ENCODE measurements at regions not wholly inside any gene's neighbourhood (a gene's known extent, or its start where the extent isn't known, plus 50 kb on each side); places are given as distances from the start of the nearest gene placed in this dataset.
A peak's percentile ranks its signal among the peaks of the same experiment; 100 is the strongest.

- ChIA-PET POLR2A (ENCODE audit: partially characterized antibody) (no interaction called here), CTCF (ENCODE audit: partially characterized antibody) (no interaction called here)
- Histone ChIP-seq H3K36me3 (ENCODE audit: insufficient read depth, low read length) (no peaks in the 10 kb centered on the region), H3K4me3 (ENCODE audit: low read length in 2 of 2) (no peak overlapping the region), H3K27me3 (ENCODE audit: insufficient read depth, low read length) (no peaks in the 10 kb centered on the region), H3K9me3 (ENCODE audit: control insufficient read depth in 1 of 2, low read length in 2 of 2) (no peaks in the 10 kb centered on the region), H3K4me1 (ENCODE audit: insufficient read depth, low read length) (no peaks in the 10 kb centered on the region), H3K27ac (ENCODE audit: low read depth, low read length) (no peak overlapping the region)
- Mint-ChIP-seq H3K4me3 (no peak overlapping the region), H3K36me3 (no peaks in the 10 kb centered on the region), H3K27me3 (no peaks in the 10 kb centered on the region), H3K4me1 (no peaks in the 10 kb centered on the region), H3K27ac (no peak overlapping the region), H3K9me3 (peaks cover 0 to 7% (median 2%) of the 10 kb centered on the region in 8 donors)
- no peak for DNase-seq
- intact Hi-C loops (cut with micrococcal nuclease) = no loop called here
Measured at GRCh38 chr2:4029081-4029480, 325.7 kb downstream of the DCDC2C start.

GRCh38 chr2:4039896-4040295 is 336.5 kb downstream of the DCDC2C start:
- Mint-ChIP-seq H3K36me3 (no peaks in the 10 kb centered on the region), H3K27me3 (peaks cover 0 to 3% of the 10 kb centered on the region in 2 donors), H3K9me3 (peaks cover 0 to 13% (median 6%) of the 10 kb centered on the region in 8 donors), H3K27ac (no peak overlapping the region), H3K4me1 (peaks cover 0 to 1% (median 0%) of the 10 kb centered on the region in 4 donors), H3K4me3 (no peak overlapping the region)
- Histone ChIP-seq H3K4me3 (ENCODE audit: low read length in 2 of 2) (no peak overlapping the region), H3K9me3 (ENCODE audit: control insufficient read depth in 1 of 2, low read length in 2 of 2) (no peaks in the 10 kb centered on the region), H3K36me3 (ENCODE audit: insufficient read depth, low read length) (no peaks in the 10 kb centered on the region), H3K27ac (ENCODE audit: low read depth, low read length) (no peak overlapping the region), H3K4me1 (ENCODE audit: insufficient read depth, low read length) (no peaks in the 10 kb centered on the region), H3K27me3 (ENCODE audit: insufficient read depth, low read length) (no peaks in the 10 kb centered on the region)
- no peak for DNase-seq
- POLR2A ChIA-PET (ENCODE audit: partially characterized antibody) = no interaction called here
- CTCF ChIA-PET (ENCODE audit: partially characterized antibody) = no interaction called here
- intact Hi-C loops (cut with micrococcal nuclease) = no loop called here

DNA sequence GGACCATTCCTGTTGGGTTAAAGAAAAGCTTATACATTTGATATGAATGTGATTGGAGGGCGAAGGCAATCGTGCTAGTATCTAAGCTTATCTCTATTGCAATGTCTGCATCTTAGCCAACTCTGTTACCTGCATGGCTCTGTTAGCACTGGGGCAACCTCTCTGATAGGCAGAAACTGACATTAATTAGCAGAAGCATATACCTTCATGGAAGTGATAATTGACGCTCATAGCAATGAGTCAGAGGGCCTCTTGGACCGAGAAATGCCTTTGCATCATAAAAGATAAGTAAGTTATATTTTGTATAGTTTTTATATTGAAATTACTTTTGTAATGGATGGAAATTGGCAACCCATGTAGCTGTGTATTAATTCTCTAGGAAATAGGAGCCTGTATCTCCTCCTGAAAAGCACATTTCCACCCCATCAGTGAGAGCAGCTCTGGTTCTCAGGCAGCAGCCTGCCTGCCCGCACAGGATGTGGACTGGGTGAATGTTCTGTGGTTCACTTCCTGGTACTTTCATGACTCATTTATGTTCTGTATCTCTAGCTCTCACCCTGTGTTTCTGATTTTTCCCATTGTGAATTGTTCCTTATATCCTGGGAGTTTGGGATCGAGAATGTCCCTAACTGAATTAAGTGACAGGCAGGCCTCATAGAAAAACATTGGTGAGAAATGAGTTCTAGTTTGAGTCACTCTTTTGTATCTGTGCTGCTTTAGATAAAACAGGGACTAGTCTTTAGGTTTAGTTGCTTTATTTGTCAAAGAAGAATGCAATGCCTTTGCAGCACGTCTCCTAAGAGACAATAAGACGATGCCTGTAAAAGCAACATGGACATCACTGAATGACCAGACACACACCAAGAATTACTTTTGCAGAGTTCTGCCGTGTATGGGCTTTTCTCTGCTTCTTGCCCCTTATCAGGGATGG is 344.9 kb downstream of the DCDC2C start:
- peak in 1 of 5 donors; percentile 3 for DNase-seq
- Histone ChIP-seq H3K27ac (ENCODE audit: low read depth, low read length) (no peak overlapping the region), H3K27me3 (ENCODE audit: insufficient read depth, low read length) (no peaks in the 10 kb centered on the region), H3K9me3 (ENCODE audit: control insufficient read depth in 1 of 2, low read length in 2 of 2) (no peaks in the 10 kb centered on the region), H3K4me3 (ENCODE audit: low read length in 2 of 2) (no peak overlapping the region), H3K36me3 (ENCODE audit: insufficient read depth, low read length) (no peaks in the 10 kb centered on the region), H3K4me1 (ENCODE audit: insufficient read depth, low read length) (no peaks in the 10 kb centered on the region)
- H3K4me3 Mint-ChIP-seq = no peak overlapping the region
- peaks cover 0 to 7% (median 2%) of the 10 kb centered on the region in 4 donors for H3K4me1 Mint-ChIP-seq
- H3K27ac Mint-ChIP-seq = peak overlapping the region in 1 of 7 donors; percentile 65
- ChIA-PET CTCF (ENCODE audit: partially characterized antibody) (no interaction called here), POLR2A (ENCODE audit: partially characterized antibody) (no interaction called here)
- intact Hi-C loops (cut with micrococcal nuclease) = no loop called here
- H3K36me3 Mint-ChIP-seq = no peaks in the 10 kb centered on the region
- no peaks in the 10 kb centered on the region for H3K27me3 Mint-ChIP-seq
- peaks cover 0 to 3% (median under 1%) of the 10 kb centered on the region in 8 donors for H3K9me3 Mint-ChIP-seq

DNA sequence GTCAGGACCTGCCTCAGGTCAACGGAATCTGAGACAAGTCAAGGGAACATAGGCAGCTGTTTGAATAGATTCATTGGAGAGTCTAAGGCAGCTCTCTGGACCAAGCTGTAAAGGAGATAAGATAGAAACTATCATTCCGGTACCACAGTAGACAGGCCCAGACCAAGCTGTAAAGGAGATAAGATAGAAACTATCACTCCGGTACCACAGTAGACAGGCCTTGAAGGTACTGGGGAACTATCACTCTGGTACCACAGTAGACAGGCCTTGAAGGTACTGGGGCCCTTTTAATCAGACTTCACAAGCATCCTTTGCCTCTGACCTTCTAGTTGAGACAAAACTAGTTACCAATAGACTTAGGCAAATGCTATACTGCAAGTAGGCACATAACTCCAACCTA is 346.1 kb downstream of the DCDC2C start:
- POLR2A ChIA-PET (ENCODE audit: partially characterized antibody) = no interaction called here
- intact Hi-C loops (cut with micrococcal nuclease) = no loop called here

GRCh38 chr2:4053769-4054493 is 350.6 kb downstream of the DCDC2C start:
- intact Hi-C loops (cut with micrococcal nuclease) = no loop called here

More for the DNA sequence above, 346.1 kb downstream of the DCDC2C start:
- H3K4me1 ChIP-seq (ENCODE audit: insufficient read depth, low read length) = no peaks in the 10 kb centered on the region
- no peak for DNase-seq
- Mint-ChIP-seq H3K36me3 (no peaks in the 10 kb centered on the region), H3K27me3 (no peaks in the 10 kb centered on the region), H3K4me1 (peaks cover 0 to 6% (median 2%) of the 10 kb centered on the region in 4 donors), H3K4me3 (no peak overlapping the region), H3K27ac (no peak overlapping the region), H3K9me3 (peaks cover 0 to 2% (median 0%) of the 10 kb centered on the region in 8 donors)
- H3K36me3 ChIP-seq (ENCODE audit: insufficient read depth, low read length) = no peaks in the 10 kb centered on the region
- no peak overlapping the region for H3K27ac ChIP-seq (ENCODE audit: low read depth, low read length)
- H3K4me3 ChIP-seq (ENCODE audit: low read length in 2 of 2) = no peak overlapping the region
- CTCF ChIA-PET (ENCODE audit: partially characterized antibody) = no interaction called here
- no peaks in the 10 kb centered on the region for H3K9me3 ChIP-seq (ENCODE audit: control insufficient read depth in 1 of 2, low read length in 2 of 2)
- H3K27me3 ChIP-seq (ENCODE audit: insufficient read depth, low read length) = no peaks in the 10 kb centered on the region

GRCh38 chr2:4066217-4066616 is 362.8 kb downstream of the DCDC2C start:
- no peaks in the 10 kb centered on the region for H3K4me1 ChIP-seq (ENCODE audit: insufficient read depth, low read length)
- Mint-ChIP-seq H3K36me3 (no peaks in the 10 kb centered on the region), H3K27me3 (no peaks in the 10 kb centered on the region), H3K27ac (no peak overlapping the region), H3K4me1 (no peaks in the 10 kb centered on the region), H3K4me3 (no peak overlapping the region), H3K9me3 (peaks cover 0 to 8% (median 1%) of the 10 kb centered on the region in 8 donors)
- H3K4me3 ChIP-seq (ENCODE audit: low read length in 2 of 2) = no peak overlapping the region
- CTCF ChIA-PET (ENCODE audit: partially characterized antibody) = no interaction called here
- no peaks in the 10 kb centered on the region for H3K9me3 ChIP-seq (ENCODE audit: control insufficient read depth in 1 of 2, low read length in 2 of 2)
- intact Hi-C loops (cut with micrococcal nuclease) = no loop called here
- no peak for DNase-seq
- no peaks in the 10 kb centered on the region for H3K27me3 ChIP-seq (ENCODE audit: insufficient read depth, low read length)
- POLR2A ChIA-PET (ENCODE audit: partially characterized antibody) = no interaction called here
- no peaks in the 10 kb centered on the region for H3K36me3 ChIP-seq (ENCODE audit: insufficient read depth, low read length)
- no peak overlapping the region for H3K27ac ChIP-seq (ENCODE audit: low read depth, low read length)

More at GRCh38 chr2:4053769-4054493, 350.6 kb downstream of the DCDC2C start:
- no peak overlapping the region for H3K4me3 ChIP-seq (ENCODE audit: low read length in 2 of 2)
- ChIA-PET POLR2A (ENCODE audit: partially characterized antibody) (no interaction called here), CTCF (ENCODE audit: partially characterized antibody) (no interaction called here)
- DNase-seq = no peak
- no peak overlapping the region for H3K4me3 Mint-ChIP-seq
- H3K36me3 Mint-ChIP-seq = no peaks in the 10 kb centered on the region
- H3K27me3 Mint-ChIP-seq = no peaks in the 10 kb centered on the region
- H3K4me1 ChIP-seq (ENCODE audit: insufficient read depth, low read length) = no peaks in the 10 kb centered on the region
- H3K27me3 ChIP-seq (ENCODE audit: insufficient read depth, low read length) = no peaks in the 10 kb centered on the region
- H3K9me3 ChIP-seq (ENCODE audit: control insufficient read depth in 1 of 2, low read length in 2 of 2) = no peaks in the 10 kb centered on the region
- no peak overlapping the region for H3K27ac Mint-ChIP-seq
- H3K4me1 Mint-ChIP-seq = no peaks in the 10 kb centered on the region
- peaks cover 0 to 2% (median 0%) of the 10 kb centered on the region in 8 donors for H3K9me3 Mint-ChIP-seq
- no peak overlapping the region for H3K27ac ChIP-seq (ENCODE audit: low read depth, low read length)
- H3K36me3 ChIP-seq (ENCODE audit: insufficient read depth, low read length) = no peaks in the 10 kb centered on the region

DNA sequence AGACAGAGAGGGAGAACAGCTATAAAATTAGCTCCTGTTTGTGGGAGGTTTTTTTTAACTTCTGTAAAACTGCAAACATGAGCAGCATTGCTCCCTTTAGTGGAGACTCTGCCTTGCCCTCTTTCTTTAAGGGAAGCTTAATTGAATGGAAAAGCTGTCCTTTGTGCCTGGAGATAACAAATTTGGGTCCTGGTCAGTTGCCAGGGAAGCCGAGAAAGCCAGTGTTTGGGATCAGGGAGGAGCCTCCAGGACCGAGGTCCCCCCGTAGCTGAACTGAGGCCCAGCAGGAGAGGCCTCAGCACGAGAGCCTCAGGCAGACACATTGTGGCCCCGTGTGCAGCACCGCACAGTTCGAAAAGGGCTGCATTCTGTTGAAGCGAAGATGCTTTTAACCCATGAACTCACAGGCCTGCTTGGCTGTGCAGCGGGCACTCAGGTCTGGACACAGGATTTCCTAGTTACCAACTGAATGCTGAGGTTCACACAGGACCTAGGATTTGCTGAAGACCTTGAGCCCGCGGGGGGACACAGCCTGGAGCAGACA is 369.7 kb downstream of the DCDC2C start:
- Mint-ChIP-seq H3K4me3 (no peak overlapping the region), H3K27me3 (no peaks in the 10 kb centered on the region), H3K9me3 (peaks cover 0 to 5% (median 0%) of the 10 kb centered on the region in 8 donors), H3K27ac (no peak overlapping the region), H3K36me3 (no peaks in the 10 kb centered on the region), H3K4me1 (no peaks in the 10 kb centered on the region)
- Histone ChIP-seq H3K4me3 (ENCODE audit: low read length in 2 of 2) (no peak overlapping the region), H3K9me3 (ENCODE audit: control insufficient read depth in 1 of 2, low read length in 2 of 2) (no peaks in the 10 kb centered on the region), H3K27me3 (ENCODE audit: insufficient read depth, low read length) (no peaks in the 10 kb centered on the region), H3K27ac (ENCODE audit: low read depth, low read length) (no peak overlapping the region), H3K4me1 (ENCODE audit: insufficient read depth, low read length) (no peaks in the 10 kb centered on the region), H3K36me3 (ENCODE audit: insufficient read depth, low read length) (no peaks in the 10 kb centered on the region)
- ChIA-PET POLR2A (ENCODE audit: partially characterized antibody) (no interaction called here), CTCF (ENCODE audit: partially characterized antibody) (no interaction called here)
- no peak for DNase-seq
- intact Hi-C loops (cut with micrococcal nuclease) = no loop called here

Measured in CD4-positive, alpha-beta memory T cell (primary cell).